ENCODE measurements at regions not wholly inside any gene's neighbourhood (a gene's known extent, or its start where the extent isn't known, plus 50 kb on each side); places are given as distances from the start of the nearest gene placed in this dataset.

- TF ChIP-seq FOXM1 (IDR thresholded peaks at IDR 0.05; ENCODE audit: borderline replicate concordance), result no peak
- TF ChIP-seq ARNT (IDR thresholded peaks at IDR 0.05), result no peak
- TF ChIP-seq TARDBP (IDR thresholded peaks at IDR 0.05), result no peak
- no peak for TF ChIP-seq ZNF384 (IDR thresholded peaks at IDR 0.05)
- TF ChIP-seq, protein P1, sequence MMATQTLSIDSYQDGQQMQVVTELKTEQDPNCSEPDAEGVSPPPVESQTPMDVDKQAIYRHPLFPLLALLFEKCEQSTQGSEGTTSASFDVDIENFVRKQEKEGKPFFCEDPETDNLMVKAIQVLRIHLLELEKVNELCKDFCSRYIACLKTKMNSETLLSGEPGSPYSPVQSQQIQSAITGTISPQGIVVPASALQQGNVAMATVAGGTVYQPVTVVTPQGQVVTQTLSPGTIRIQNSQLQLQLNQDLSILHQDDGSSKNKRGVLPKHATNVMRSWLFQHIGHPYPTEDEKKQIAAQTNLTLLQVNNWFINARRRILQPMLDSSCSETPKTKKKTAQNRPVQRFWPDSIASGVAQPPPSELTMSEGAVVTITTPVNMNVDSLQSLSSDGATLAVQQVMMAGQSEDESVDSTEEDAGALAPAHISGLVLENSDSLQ (IDR thresholded peaks at IDR 0.05), result no peak
- TF ChIP-seq FOXK2 (IDR thresholded peaks at IDR 0.05), result no peak
- no peak for TF ChIP-seq ELF4 (IDR thresholded peaks at IDR 0.05)
- no peak for TF ChIP-seq SUZ12 (IDR thresholded peaks at IDR 0.05)
- TF ChIP-seq SP1 (IDR thresholded peaks at IDR 0.05), result no peak
- no peak for DNase-seq (ENCODE audit: extremely low spot score)
- ChIA-PET POLR2A (no interaction called here), CTCF (interaction anchor here (0.6 kb wide), 1 partner anchor 40 kb away, joined by 5 read pairs; no protein-coding TSS in a partner anchor)
These were observed 256.0 kb upstream of the ZMIZ1 start for GRCh38 chr10:78812571-78813318.

- DNase-seq (ENCODE audit: extremely low spot score), result no peak
- no peak for TF ChIP-seq LEF1 (IDR thresholded peaks at IDR 0.05; ENCODE audit: borderline replicate concordance)
- no peak for TF ChIP-seq L3MBTL2 (conservative IDR thresholded peaks at IDR 0.05)
- no peak for TF ChIP-seq CTBP1 (IDR thresholded peaks at IDR 0.05; ENCODE audit: borderline replicate concordance)
- TF ChIP-seq FOXA1 (IDR thresholded peaks at IDR 0.05), result no peak
- TF ChIP-seq FOXK2 (IDR thresholded peaks at IDR 0.05), result no peak
- no peak for TF ChIP-seq ELF4 (IDR thresholded peaks at IDR 0.05)
- no peak for TF ChIP-seq TARDBP (IDR thresholded peaks at IDR 0.05)
- ChIA-PET CTCF (interaction anchor here (0.6 kb wide), 1 partner anchor 39 kb away, joined by 5 read pairs; no protein-coding TSS in a partner anchor), POLR2A (no interaction called here)
These were observed 255.2 kb upstream of the ZMIZ1 start for GRCh38 chr10:78813526-78813925.

DNA sequence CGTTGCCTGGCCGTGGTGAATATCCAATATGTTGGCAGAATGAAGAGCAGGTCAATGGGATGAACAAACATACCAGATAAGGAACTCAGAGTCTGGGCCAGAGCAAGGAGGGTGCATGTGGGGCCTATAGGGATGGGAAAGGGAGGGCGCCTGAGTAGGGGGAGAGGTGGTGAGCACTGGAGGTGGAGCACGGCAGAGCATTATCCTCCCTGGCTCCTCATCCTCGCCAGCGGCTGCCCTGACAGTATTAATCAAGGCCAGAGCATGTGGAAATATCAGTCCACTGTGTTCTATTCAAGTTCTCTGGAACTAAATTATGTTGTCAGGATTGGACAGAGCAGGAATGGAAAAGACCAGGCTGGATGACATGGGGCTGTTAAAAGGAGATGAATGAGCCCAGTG, 254.8 kb upstream of the ZMIZ1 start:
- CTCF ChIA-PET, result no interaction called here
- POLR2A ChIA-PET, result no interaction called here
- no peak for TF ChIP-seq SP1 (IDR thresholded peaks at IDR 0.05)
- no peak for TF ChIP-seq FOXK2 (IDR thresholded peaks at IDR 0.05)
- no peak for TF ChIP-seq L3MBTL2 (conservative IDR thresholded peaks at IDR 0.05)
- no peak for TF ChIP-seq ARNT (IDR thresholded peaks at IDR 0.05)
- TF ChIP-seq, protein P1 (IDR thresholded peaks at IDR 0.05), result no peak
- no peak for TF ChIP-seq HDGF (IDR thresholded peaks at IDR 0.05; ENCODE audit: borderline replicate concordance)
- no peak for TF ChIP-seq SUZ12 (IDR thresholded peaks at IDR 0.05)
- TF ChIP-seq FOXA1 (IDR thresholded peaks at IDR 0.05), result no peak
- no peak for TF ChIP-seq LEF1 (IDR thresholded peaks at IDR 0.05; ENCODE audit: borderline replicate concordance)
- no peak for TF ChIP-seq ELF4 (IDR thresholded peaks at IDR 0.05)
- no peak for TF ChIP-seq FOXM1 (IDR thresholded peaks at IDR 0.05; ENCODE audit: borderline replicate concordance)
- no peak for TF ChIP-seq BHLHE40 (IDR thresholded peaks at IDR 0.05; ENCODE audit: borderline replicate concordance)
- no peak for TF ChIP-seq CTBP1 (IDR thresholded peaks at IDR 0.05; ENCODE audit: borderline replicate concordance)
- TF ChIP-seq TARDBP (IDR thresholded peaks at IDR 0.05), result no peak
- no peak for TF ChIP-seq ZNF384 (IDR thresholded peaks at IDR 0.05)
- TF ChIP-seq NFRKB (IDR thresholded peaks at IDR 0.05), result no peak
- DNase-seq (ENCODE audit: extremely low spot score), result no peak

DNA sequence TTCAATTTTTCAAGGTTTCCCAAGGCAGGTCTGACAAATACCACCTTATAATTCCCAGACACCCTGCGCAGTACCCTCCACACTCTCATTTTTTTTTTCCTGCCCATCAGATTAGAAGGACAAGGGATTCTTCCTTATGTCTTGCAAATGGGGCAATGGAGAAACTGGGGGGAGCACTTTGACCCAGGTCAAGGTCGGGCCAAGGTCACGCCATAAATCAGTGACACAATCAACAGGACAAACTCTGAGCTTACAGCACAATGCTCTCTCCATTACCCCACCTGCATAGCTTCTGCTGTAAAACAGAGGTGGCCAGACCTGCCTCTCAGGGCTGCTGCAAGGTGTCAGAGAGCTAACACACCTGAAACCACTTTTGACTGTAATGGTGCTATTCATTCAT, 254.4 kb upstream of the ZMIZ1 start:
- DNase-seq (ENCODE audit: extremely low spot score), result no peak
- ChIA-PET POLR2A (no interaction called here), CTCF (interaction anchor here (0.6 kb wide), 1 partner anchor 152 kb away, joined by 3 read pairs; no protein-coding TSS in a partner anchor)
- no peak for TF ChIP-seq ARNT (IDR thresholded peaks at IDR 0.05)
- no peak for TF ChIP-seq HDGF (IDR thresholded peaks at IDR 0.05; ENCODE audit: borderline replicate concordance)
- no peak for TF ChIP-seq ELF4 (IDR thresholded peaks at IDR 0.05)
- TF ChIP-seq FOXA1 (IDR thresholded peaks at IDR 0.05), result no peak
- no peak for TF ChIP-seq BHLHE40 (IDR thresholded peaks at IDR 0.05; ENCODE audit: borderline replicate concordance)
- no peak for TF ChIP-seq SUZ12 (IDR thresholded peaks at IDR 0.05)
- no peak for TF ChIP-seq SP1 (IDR thresholded peaks at IDR 0.05)
- TF ChIP-seq, protein P1 (IDR thresholded peaks at IDR 0.05), result no peak

- no peak for DNase-seq (ENCODE audit: extremely low spot score)
- ChIA-PET POLR2A (no interaction called here), CTCF (no interaction called here)
- TF ChIP-seq HDGF (IDR thresholded peaks at IDR 0.05; ENCODE audit: borderline replicate concordance) (no peak), LEF1 (IDR thresholded peaks at IDR 0.05; ENCODE audit: borderline replicate concordance) (no peak), FOXM1 (IDR thresholded peaks at IDR 0.05; ENCODE audit: borderline replicate concordance) (no peak), TARDBP (IDR thresholded peaks at IDR 0.05) (no peak), SP1 (IDR thresholded peaks at IDR 0.05) (no peak), FOXA1 (IDR thresholded peaks at IDR 0.05) (no peak), NFRKB (IDR thresholded peaks at IDR 0.05) (no peak), BHLHE40 (IDR thresholded peaks at IDR 0.05; ENCODE audit: borderline replicate concordance) (no peak), FOXK2 (IDR thresholded peaks at IDR 0.05) (no peak), ELF4 (IDR thresholded peaks at IDR 0.05) (no peak)
These were observed 252.9 kb upstream of the ZMIZ1 start for GRCh38 chr10:78815702-78816334.

DNA sequence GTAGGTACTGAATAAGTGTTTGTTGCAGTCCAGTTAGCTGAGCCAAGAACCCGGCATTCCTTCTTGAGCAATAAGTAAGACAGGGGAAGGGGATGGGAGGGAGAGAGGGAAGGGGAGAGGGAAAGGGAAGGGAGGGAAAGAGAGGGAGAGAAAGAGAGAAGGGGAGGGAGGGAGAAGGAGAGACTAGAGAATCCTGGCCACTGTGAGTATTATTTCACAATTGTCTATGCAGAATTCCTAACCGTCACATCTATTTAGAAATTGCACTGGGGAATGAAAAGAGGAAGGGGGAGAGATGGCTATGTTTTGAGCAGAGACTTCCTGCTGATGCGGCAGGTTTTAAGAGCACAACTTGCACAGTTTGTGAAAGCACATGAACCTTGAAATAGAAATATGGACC, 251.4 kb upstream of the ZMIZ1 start:
- TF ChIP-seq SP1 (IDR thresholded peaks at IDR 0.05), result no peak
- TF ChIP-seq FOXA1 (IDR thresholded peaks at IDR 0.05), result no peak
- no peak for TF ChIP-seq ARNT (IDR thresholded peaks at IDR 0.05)
- TF ChIP-seq HDGF (IDR thresholded peaks at IDR 0.05; ENCODE audit: borderline replicate concordance), result no peak
- no peak for TF ChIP-seq ZNF384 (IDR thresholded peaks at IDR 0.05)
- no peak for TF ChIP-seq BHLHE40 (IDR thresholded peaks at IDR 0.05; ENCODE audit: borderline replicate concordance)
- no peak for TF ChIP-seq FOXM1 (IDR thresholded peaks at IDR 0.05; ENCODE audit: borderline replicate concordance)
- TF ChIP-seq SUZ12 (IDR thresholded peaks at IDR 0.05), result no peak
- TF ChIP-seq L3MBTL2 (conservative IDR thresholded peaks at IDR 0.05), result no peak
- TF ChIP-seq, protein P1 (IDR thresholded peaks at IDR 0.05), result no peak
- no peak for TF ChIP-seq NFRKB (IDR thresholded peaks at IDR 0.05)
- TF ChIP-seq LEF1 (IDR thresholded peaks at IDR 0.05; ENCODE audit: borderline replicate concordance), result no peak
- no peak for TF ChIP-seq ELF4 (IDR thresholded peaks at IDR 0.05)
- no peak for TF ChIP-seq CTBP1 (IDR thresholded peaks at IDR 0.05; ENCODE audit: borderline replicate concordance)
- TF ChIP-seq FOXK2 (IDR thresholded peaks at IDR 0.05), result no peak
- TF ChIP-seq TARDBP (IDR thresholded peaks at IDR 0.05), result no peak
- POLR2A ChIA-PET, result no interaction called here
- DNase-seq (ENCODE audit: extremely low spot score), result no peak
- CTCF ChIA-PET, result no interaction called here

Measured in HEK293T (cell line).